ENCODE measurements at regions not wholly inside any gene's neighbourhood (a gene's known extent, or its start where the extent isn't known, plus 50 kb on each side); places are given as distances from the start of the nearest gene placed in this dataset.

- no peak for TF ChIP-seq CTCF (IDR thresholded peaks at IDR 0.05)
- H3K36me3 Mint-ChIP-seq (ENCODE audit: low read depth), result no peaks in the 10 kb centered on the region
- H3K27ac Mint-ChIP-seq (ENCODE audit: unreplicated experiment), result no peak overlapping the region
- H3K4me3 Mint-ChIP-seq (ENCODE audit: unreplicated experiment), result no peak overlapping the region
- peaks cover 40% of the 10 kb centered on the region for H3K27me3 Mint-ChIP-seq (ENCODE audit: low read depth)
- no peak for DNase-seq (ENCODE audit: low spot score)
- H3K4me1 Mint-ChIP-seq (ENCODE audit: low read depth), result no peaks in the 10 kb centered on the region
- peaks cover 3% of the 10 kb centered on the region for H3K9me3 Mint-ChIP-seq (ENCODE audit: low read depth)
Observed at GRCh38 chr2:126784045-126784444, 114.6 kb upstream of the TEX51 start.

GRCh38 chr2:126784621-126785020 is 114.1 kb upstream of the TEX51 start:
- Mint-ChIP-seq H3K36me3 (ENCODE audit: low read depth) (no peaks in the 10 kb centered on the region), H3K27me3 (ENCODE audit: low read depth) (peaks cover 35% of the 10 kb centered on the region), H3K4me3 (ENCODE audit: unreplicated experiment) (no peak overlapping the region), H3K4me1 (ENCODE audit: low read depth) (no peaks in the 10 kb centered on the region), H3K9me3 (ENCODE audit: low read depth) (peaks cover 3% of the 10 kb centered on the region), H3K27ac (ENCODE audit: unreplicated experiment) (no peak overlapping the region)
- TF ChIP-seq CTCF (IDR thresholded peaks at IDR 0.05), result no peak
- no peak for DNase-seq (ENCODE audit: low spot score)

GRCh38 chr2:126785236-126785635 is 113.5 kb upstream of the TEX51 start:
- Mint-ChIP-seq H3K27ac (ENCODE audit: unreplicated experiment) (no peak overlapping the region), H3K9me3 (ENCODE audit: low read depth) (peaks cover 3% of the 10 kb centered on the region), H3K4me1 (ENCODE audit: low read depth) (no peaks in the 10 kb centered on the region), H3K4me3 (ENCODE audit: unreplicated experiment) (no peak overlapping the region), H3K36me3 (ENCODE audit: low read depth) (no peaks in the 10 kb centered on the region), H3K27me3 (ENCODE audit: low read depth) (peaks cover 32% of the 10 kb centered on the region)
- TF ChIP-seq CTCF (IDR thresholded peaks at IDR 0.05), result no peak
- no peak for DNase-seq (ENCODE audit: low spot score)

GRCh38 chr2:126785862-126786261 is 112.8 kb upstream of the TEX51 start:
- DNase-seq (ENCODE audit: low spot score), result no peak
- Mint-ChIP-seq H3K4me1 (ENCODE audit: low read depth) (no peaks in the 10 kb centered on the region), H3K27ac (ENCODE audit: unreplicated experiment) (no peak overlapping the region), H3K9me3 (ENCODE audit: low read depth) (peaks cover 3% of the 10 kb centered on the region), H3K27me3 (ENCODE audit: low read depth) (peaks cover 28% of the 10 kb centered on the region), H3K4me3 (ENCODE audit: unreplicated experiment) (no peak overlapping the region), H3K36me3 (ENCODE audit: low read depth) (no peaks in the 10 kb centered on the region)
- TF ChIP-seq CTCF (IDR thresholded peaks at IDR 0.05), result no peak

GRCh38 chr2:126786765-126787164 is 111.9 kb upstream of the TEX51 start:
- H3K4me3 Mint-ChIP-seq (ENCODE audit: unreplicated experiment), result no peak overlapping the region
- TF ChIP-seq CTCF (IDR thresholded peaks at IDR 0.05), result no peak
- H3K4me1 Mint-ChIP-seq (ENCODE audit: low read depth), result no peaks in the 10 kb centered on the region
- H3K27me3 Mint-ChIP-seq (ENCODE audit: low read depth), result peaks cover 30% of the 10 kb centered on the region
- DNase-seq (ENCODE audit: low spot score), result no peak
- H3K36me3 Mint-ChIP-seq (ENCODE audit: low read depth), result no peaks in the 10 kb centered on the region
- no peak overlapping the region for H3K27ac Mint-ChIP-seq (ENCODE audit: unreplicated experiment)
- H3K9me3 Mint-ChIP-seq (ENCODE audit: low read depth), result peaks cover 3% of the 10 kb centered on the region
